ENCODE measurements at regions not wholly inside any gene's neighbourhood (a gene's known extent, or its start where the extent isn't known, plus 50 kb on each side); places are given as distances from the start of the nearest gene placed in this dataset.
"Not testable (repeated sequence)": the region's sequence is repeated elsewhere in the genome, so short reads cannot be mapped to it uniquely, and the experiment has no call there.

DNA sequence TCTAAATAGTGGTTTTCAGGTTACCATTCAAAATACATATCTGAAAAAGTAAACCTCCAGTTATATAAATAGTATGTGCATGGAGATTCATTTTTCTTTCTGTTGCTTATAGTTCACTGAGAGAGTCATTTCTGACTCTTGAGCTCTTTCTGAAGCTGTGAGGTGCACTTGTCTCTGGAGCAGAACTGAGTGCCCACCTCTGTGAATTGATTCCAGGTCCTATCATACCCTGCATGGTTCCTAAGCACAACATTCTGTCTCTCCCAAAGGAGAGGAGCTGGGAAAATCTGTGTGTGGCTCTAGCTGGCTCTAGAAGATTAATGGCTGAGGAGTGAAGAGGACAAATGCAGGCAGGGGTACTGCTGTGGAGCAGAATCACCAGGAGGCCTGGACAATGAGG is 161.6 kb upstream of the HCCS start:
- no peak for DNase-seq (ENCODE audit: low read depth)

- no peak for DNase-seq (ENCODE audit: low read depth)
Measured at GRCh38 chrX:10952619-10953018, 158.5 kb upstream of the HCCS start.

- no peak for DNase-seq (ENCODE audit: low read depth)
Measured at GRCh38 chrX:10965174-10965798, 145.8 kb upstream of the HCCS start.

- DNase-seq (ENCODE audit: low read depth): no peak
Measured at GRCh38 chrX:10966057-10966456, 145.1 kb upstream of the HCCS start.

DNA sequence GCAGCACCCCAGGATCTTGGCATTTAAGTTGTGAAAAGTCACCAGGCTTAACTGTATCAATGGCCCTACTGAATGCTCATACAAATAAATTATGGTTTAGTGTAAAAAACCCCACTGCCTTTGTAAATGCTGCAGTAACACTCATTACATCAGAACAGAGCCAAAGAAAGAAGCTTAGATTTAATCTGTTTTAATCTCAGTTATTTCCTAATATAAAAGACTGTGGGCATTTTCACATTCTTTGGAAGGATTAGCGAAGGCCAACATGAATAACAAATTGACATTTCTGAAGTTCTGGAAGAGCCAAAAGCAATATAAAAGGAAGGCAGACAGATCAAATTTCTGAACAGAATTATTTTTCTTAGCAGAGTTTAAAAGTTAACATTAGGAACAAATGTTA is 140.0 kb upstream of the HCCS start:
- DNase-seq (ENCODE audit: low read depth): no peak

GRCh38 chrX:10971759-10972158 is 139.4 kb upstream of the HCCS start:
- no peak for DNase-seq (ENCODE audit: low read depth)

DNA sequence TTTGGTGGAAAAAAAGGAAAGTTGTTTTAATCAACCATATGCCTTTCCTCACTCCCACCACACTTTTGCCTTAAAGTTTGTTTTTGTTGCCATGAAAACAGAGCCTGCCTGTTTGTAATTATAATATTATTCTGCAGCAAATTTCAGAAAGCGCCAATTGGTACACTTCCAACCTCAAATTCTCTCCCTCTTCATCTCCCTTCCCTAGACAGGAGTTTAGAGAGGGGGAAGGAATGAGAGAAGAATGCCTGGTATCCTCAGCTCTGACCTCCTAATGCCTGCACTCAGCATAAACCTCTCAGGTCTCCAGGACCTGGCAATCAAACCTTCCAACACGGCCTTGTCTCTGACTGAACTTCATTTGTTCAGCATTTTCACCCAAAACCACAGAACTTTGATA is 138.4 kb upstream of the HCCS start:
- no peak for DNase-seq (ENCODE audit: low read depth)

GRCh38 chrX:10974920-10975319 is 136.2 kb upstream of the HCCS start:
- DNase-seq (ENCODE audit: low read depth): no peak

DNA sequence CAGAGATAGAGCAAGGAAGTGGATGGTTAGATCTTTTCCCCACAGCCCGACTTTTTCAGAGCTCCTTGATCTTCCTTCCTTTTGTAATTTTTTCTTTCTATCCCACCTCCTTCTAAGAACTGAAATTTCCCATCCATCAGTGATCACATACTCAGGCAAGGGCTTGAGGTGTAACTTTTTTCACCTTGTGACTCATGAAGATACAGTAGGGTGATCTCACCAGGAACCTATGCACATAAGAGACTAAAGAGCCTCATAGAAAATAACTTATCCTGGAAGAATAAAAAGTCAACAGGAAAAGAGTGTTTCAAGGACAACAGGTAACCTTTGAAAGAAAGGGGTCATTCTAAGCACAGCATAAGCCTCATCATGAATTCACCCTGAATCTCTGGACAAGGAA is 131.2 kb upstream of the HCCS start:
- DNase-seq (ENCODE audit: low read depth): peak; percentile 3

GRCh38 chrX:10981506-10981905 is 129.6 kb upstream of the HCCS start:
- DNase-seq (ENCODE audit: low read depth): no peak

GRCh38 chrX:10983526-10983925 is 127.6 kb upstream of the HCCS start:
- DNase-seq (ENCODE audit: low read depth): no peak

- DNase-seq (ENCODE audit: low read depth): no peak
Measured at GRCh38 chrX:10984213-10984612, 126.9 kb upstream of the HCCS start.

DNA sequence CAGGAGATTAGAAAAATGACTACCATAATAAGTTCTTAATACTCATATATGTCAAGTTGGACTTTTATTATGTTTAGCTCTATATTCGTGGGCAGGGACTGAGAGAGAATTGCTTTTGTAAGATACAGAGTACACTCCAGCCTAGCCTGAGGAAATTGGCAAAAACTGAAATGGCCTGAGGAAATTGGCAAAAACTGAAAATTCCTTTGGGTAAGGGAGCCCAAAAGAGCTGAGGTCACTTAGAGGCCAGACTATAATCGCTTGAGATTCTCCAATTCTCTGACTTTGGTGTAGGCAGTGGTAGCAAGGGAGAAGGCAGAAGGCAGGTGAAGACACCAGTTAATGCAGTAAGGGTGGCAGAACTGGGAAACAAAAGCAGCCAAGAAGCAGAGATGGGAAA is 124.5 kb upstream of the HCCS start:
- DNase-seq (ENCODE audit: low read depth): no peak

DNA sequence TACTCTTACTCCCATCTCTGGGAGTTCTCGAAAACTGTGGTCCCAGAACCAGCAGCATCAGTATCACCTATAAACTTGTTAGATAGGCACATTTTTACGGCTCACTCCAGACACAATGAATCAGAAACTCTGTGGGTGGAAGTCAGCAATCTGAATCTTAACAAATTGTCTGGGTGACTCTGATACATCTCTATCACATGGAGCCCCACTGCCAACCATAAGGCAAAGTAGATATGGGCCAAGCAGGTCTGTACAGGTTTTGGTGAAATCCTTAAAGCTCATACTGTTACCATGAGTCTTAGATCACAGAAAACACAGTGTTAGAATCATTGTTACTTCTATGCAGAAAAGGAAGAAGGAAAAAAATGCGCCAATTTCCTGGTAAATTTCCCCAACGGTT is 122.5 kb upstream of the HCCS start:
- DNase-seq (ENCODE audit: low read depth): no peak

- no peak for DNase-seq (ENCODE audit: low read depth)
Measured at GRCh38 chrX:10989386-10989785, 121.7 kb upstream of the HCCS start.

DNA sequence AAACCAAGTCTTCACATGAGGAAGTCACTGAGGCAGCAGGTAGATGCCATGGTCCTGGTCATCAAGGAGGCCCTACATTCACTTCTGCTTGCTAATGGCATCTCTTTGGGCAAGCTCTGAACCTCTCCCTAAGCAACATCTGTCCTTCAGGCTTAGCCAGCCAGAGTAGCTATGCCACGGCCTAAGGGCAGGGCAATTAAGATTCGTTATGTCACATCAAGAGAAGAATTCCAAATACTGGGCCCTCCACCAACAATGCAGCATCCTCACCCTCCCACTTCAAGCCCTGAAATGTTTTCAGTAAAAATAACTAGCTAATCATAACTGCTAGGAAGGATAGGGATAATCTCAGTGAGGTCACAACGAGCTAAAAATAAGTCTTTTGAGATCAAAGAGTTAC is 120.7 kb upstream of the HCCS start:
- DNase-seq (ENCODE audit: low read depth): no peak

DNA sequence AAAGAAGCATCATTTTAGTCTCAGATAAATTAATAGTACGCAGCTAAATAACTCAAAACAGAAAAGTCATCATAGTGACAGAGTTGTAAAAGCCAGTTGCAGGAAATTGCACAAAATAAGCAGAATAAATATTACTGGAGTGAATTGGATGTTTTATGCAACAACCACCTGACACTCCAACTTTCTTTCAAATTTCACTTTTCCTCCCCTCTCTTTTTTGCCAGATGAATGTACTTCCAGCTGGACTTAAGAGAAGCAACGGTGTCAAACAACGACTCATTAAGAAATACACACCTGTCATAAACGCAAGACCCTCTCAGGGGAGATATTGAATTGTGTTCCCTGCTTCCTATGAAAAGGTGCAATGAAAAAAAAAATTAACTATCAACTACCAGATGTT is 120.2 kb upstream of the HCCS start:
- no peak for DNase-seq (ENCODE audit: low read depth)

DNA sequence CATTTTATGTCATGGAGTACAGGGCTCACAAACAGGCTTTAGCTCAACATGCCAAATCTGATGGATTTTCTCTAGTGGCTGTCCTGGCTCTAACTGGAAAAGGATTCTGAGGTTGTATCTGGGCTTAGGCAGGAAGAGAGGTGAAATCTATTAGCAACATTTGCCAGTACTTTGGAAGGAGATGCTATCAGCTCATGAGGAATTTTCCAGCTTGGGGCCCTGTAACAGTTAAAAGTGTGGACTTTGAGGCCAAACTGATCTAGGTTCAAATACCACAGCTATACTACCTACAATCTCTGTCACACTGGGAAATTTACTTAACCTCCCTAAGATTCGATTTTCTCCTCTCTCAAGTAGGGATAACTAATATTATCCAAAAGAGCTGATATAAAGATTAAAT is 119.0 kb upstream of the HCCS start:
- no peak for DNase-seq (ENCODE audit: low read depth)

DNA sequence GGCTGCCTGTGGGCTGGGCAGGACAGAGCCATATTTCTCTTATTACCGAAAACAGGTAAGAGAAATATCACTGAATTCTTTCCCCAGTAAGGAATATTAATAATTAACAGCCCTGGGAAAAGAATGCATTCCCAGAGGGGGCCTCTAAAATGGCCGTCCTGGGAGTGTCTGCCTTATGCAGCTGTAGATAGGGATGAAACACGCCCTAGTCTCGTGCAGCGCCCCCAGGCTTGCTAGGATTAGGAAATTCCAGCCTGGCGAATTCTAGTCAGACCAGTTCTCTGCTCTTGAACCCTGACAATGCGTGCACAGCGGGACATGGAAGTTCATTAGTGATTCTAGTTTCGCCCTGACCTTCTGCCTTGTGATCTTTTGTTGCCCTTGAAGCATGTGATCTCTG is 104.1 kb upstream of the HCCS start:
- DNase-seq (ENCODE audit: low read depth): not testable (repeated sequence)

DNA sequence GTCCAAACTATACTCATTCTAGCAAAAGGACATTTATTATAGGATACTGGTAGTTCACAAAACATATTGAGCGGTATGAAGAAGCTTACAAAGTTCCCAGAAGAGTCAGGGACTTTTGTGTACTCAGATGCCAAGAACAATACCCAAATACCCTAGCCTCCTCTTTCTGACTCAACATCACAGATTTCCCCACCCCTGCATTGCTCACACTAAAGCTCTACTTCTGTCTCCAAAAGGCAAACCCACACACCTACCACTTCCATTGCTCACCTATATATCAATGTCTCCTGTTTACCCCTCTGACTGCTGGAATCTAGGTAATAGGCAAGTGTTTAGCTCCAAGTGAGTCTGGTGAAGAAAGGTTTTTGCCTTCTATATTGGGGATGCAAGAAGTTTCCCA is 100.7 kb upstream of the HCCS start:
- peak; percentile 1 for DNase-seq (ENCODE audit: low read depth)

DNA sequence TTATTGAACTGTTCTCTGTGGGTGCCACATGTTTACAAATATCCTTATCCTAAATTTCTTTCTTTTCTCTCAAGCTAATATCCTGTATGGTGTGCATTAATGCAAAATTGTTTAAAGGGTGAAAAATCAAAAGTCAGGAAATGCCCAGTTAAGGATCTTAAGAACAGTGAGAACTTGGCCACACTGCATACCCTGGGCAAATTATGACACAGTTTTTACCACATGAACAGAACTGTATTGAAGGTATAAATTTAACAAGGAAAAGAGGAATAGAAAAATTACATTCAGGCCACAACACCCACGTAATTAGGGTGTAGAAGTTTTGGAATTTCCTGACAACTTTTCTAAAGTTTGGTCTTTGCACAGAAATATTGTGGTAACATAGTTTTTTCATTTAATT is 94.4 kb upstream of the HCCS start:
- DNase-seq (ENCODE audit: low read depth): no peak

GRCh38 chrX:11022588-11022987 is 88.5 kb upstream of the HCCS start:
- DNase-seq (ENCODE audit: low read depth): not testable (repeated sequence)

- DNase-seq (ENCODE audit: low read depth): no peak
Measured at GRCh38 chrX:11039926-11040325, 71.2 kb upstream of the HCCS start.

- no peak for DNase-seq (ENCODE audit: low read depth)
Measured at GRCh38 chrX:11040405-11040804, 70.7 kb upstream of the HCCS start.
